NCI-H345 treated with DMSO at 0.1 percent for 48 hours (cell line): ENCODE measurements at regions not wholly inside any gene's neighbourhood (a gene's known extent, or its start where the extent isn't known, plus 50 kb on each side); places are given as distances from the start of the nearest gene placed in this dataset.

Experiments used
- DNase-seq: peaks from one replicate; lab custom pipeline; 2025; ENCODE audit not compliant: unreplicated experiment; lab: John Stamatoyannopoulos, UW

- no peak for DNase-seq
Observed at GRCh38 chr13:106302843-106303242, 232.6 kb downstream of the EFNB2 start.

- DNase-seq = no peak
Observed at GRCh38 chr13:106302011-106302410, 233.5 kb downstream of the EFNB2 start.

GRCh38 chr13:106299621-106300020 is 235.8 kb downstream of the EFNB2 start:
- DNase-seq = no peak

- no peak for DNase-seq
Observed at GRCh38 chr13:106297283-106297682, 238.2 kb downstream of the EFNB2 start.

- no peak for DNase-seq
Observed at GRCh38 chr13:106296723-106297122, 238.7 kb downstream of the EFNB2 start.

- no peak for DNase-seq
Observed at GRCh38 chr13:106295971-106296370, 239.5 kb downstream of the EFNB2 start.

- no peak for DNase-seq
Observed at GRCh38 chr13:106291006-106291405, 244.5 kb downstream of the EFNB2 start.

- no peak for DNase-seq
Observed at GRCh38 chr13:106287351-106287750, 248.1 kb downstream of the EFNB2 start.

- DNase-seq = no peak
Observed at GRCh38 chr13:106286811-106287210, 248.7 kb downstream of the EFNB2 start.

- DNase-seq = no peak
Observed at GRCh38 chr13:106284358-106284757, 251.1 kb downstream of the EFNB2 start.

GRCh38 chr13:106281426-106281825 is 254.0 kb downstream of the EFNB2 start:
- no peak for DNase-seq

- DNase-seq = no peak
Observed at GRCh38 chr13:106277484-106278154, 257.8 kb downstream of the EFNB2 start.

- no peak for DNase-seq
Observed at GRCh38 chr13:106276876-106277275, 258.6 kb downstream of the EFNB2 start.

GRCh38 chr13:106275446-106276032 is 259.9 kb downstream of the EFNB2 start:
- no peak for DNase-seq

- DNase-seq = no peak
Observed at GRCh38 chr13:106274551-106275203, 260.8 kb downstream of the EFNB2 start.

- DNase-seq = no peak
Observed at GRCh38 chr13:106263801-106264200, 271.7 kb downstream of the EFNB2 start.

- no peak for DNase-seq
Observed at GRCh38 chr13:106262886-106263285, 272.6 kb downstream of the EFNB2 start.

GRCh38 chr13:106261450-106261849 is 274.0 kb downstream of the EFNB2 start:
- DNase-seq = no peak

GRCh38 chr13:106260352-106260751 is 275.1 kb downstream of the EFNB2 start:
- no peak for DNase-seq

- DNase-seq = no peak
Observed at GRCh38 chr13:106259928-106260327, 275.5 kb downstream of the EFNB2 start.

GRCh38 chr13:106246666-106247188 is 288.7 kb downstream of the EFNB2 start:
- DNase-seq = no peak

- DNase-seq = no peak
Observed at GRCh38 chr13:106246242-106246641, 289.2 kb downstream of the EFNB2 start.
